Epithelial cell of esophagus (primary cell): ENCODE measurements at regions not wholly inside any gene's neighbourhood (a gene's known extent, or its start where the extent isn't known, plus 50 kb on each side); places are given as distances from the start of the nearest gene placed in this dataset.
"Not testable (repeated sequence)": the region's sequence is repeated elsewhere in the genome, so short reads cannot be mapped to it uniquely, and the experiment has no call there.

ENCODE experiments used
- DNase-seq: peaks from one replicate; pipeline ENCODE4 v3.0.0; 2010; ENCODE audit warnings: low read depth
- H3K4me3 ChIP-seq: 2 replicates; pipeline ENCODE4 v1.5.1; 2011; ENCODE audit warnings: mild to moderate bottlenecking, low read length, control low read depth
- TF ChIP-seq, protein P1 (sequence below): IDR thresholded peaks from 2 replicates; pipeline ENCODE4 v1.5.1; 2011; ENCODE audit warnings: low read depth, mild to moderate bottlenecking, low read length, control low read depth, inconsistent platforms; ENCODE audit not compliant: insufficient read depth; ENCODE audit errors: missing control alignments

GRCh38 chr10:131832056-131832685 lies 68.6 kb upstream of the PPP2R2D start:
- TF ChIP-seq, protein P1, sequence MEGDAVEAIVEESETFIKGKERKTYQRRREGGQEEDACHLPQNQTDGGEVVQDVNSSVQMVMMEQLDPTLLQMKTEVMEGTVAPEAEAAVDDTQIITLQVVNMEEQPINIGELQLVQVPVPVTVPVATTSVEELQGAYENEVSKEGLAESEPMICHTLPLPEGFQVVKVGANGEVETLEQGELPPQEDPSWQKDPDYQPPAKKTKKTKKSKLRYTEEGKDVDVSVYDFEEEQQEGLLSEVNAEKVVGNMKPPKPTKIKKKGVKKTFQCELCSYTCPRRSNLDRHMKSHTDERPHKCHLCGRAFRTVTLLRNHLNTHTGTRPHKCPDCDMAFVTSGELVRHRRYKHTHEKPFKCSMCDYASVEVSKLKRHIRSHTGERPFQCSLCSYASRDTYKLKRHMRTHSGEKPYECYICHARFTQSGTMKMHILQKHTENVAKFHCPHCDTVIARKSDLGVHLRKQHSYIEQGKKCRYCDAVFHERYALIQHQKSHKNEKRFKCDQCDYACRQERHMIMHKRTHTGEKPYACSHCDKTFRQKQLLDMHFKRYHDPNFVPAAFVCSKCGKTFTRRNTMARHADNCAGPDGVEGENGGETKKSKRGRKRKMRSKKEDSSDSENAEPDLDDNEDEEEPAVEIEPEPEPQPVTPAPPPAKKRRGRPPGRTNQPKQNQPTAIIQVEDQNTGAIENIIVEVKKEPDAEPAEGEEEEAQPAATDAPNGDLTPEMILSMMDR, result no peak
- no peak overlapping the region for H3K4me3 ChIP-seq
- DNase-seq, result no peak

GRCh38 chr10:131833013-131833412 lies 67.8 kb upstream of the PPP2R2D start:
- no peak for DNase-seq
- no peak overlapping the region for H3K4me3 ChIP-seq
- TF ChIP-seq, protein P1, result no peak

- TF ChIP-seq, protein P1, result no peak
- no peak overlapping the region for H3K4me3 ChIP-seq
Measured at GRCh38 chr10:131833446-131834080, 67.2 kb upstream of the PPP2R2D start.

GRCh38 chr10:131834152-131834810 lies 66.5 kb upstream of the PPP2R2D start:
- TF ChIP-seq, protein P1, result no peak
- DNase-seq, result no peak
- no peak overlapping the region for H3K4me3 ChIP-seq

More at GRCh38 chr10:131833446-131834080, 67.2 kb upstream of the PPP2R2D start:
- no peak for DNase-seq

DNA sequence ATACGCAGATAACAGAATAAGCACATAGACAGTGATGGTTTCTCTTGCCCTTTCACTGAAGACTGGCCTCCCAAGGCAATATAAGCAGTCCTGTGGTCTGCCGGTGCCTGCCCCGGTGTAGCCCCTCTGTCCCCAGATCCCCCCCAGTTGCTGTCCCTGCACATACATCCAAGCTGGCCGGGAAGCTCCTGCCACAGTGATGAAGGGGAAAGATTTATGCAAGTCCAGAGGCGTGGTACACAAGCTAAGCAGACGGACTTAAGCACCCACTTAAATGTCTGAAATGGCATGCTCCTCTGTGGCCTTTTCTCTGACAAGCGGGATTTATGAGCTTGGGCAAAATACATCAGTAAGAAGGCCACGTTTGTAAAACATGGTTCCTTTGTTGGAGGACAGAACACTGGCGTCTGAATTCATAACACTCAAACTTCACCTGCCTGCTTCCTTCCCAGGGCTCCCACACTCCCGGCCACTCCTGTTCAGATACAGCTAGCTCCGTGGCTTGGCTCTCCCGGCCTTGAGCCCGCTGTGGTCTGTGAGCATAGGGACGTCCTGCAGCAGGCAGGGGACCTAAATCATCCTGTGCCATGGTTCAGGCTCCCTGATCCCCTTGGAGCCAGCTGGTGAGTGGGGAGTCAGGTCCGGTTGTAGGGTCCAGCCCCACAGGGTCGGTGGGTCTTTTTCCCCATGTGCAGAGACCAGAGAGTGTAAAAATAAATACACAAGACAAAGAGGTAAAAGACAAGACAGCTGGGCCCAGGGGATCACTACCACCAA lies 61.7 kb upstream of the PPP2R2D start:
- TF ChIP-seq, protein P1, result no peak
- no peak for DNase-seq
- no peak overlapping the region for H3K4me3 ChIP-seq

- not testable (repeated sequence) for H3K4me3 ChIP-seq, DNase-seq
Measured at GRCh38 chr10:131839880-131840787, 60.7 kb upstream of the PPP2R2D start.
